ENCODE measurements at regions not wholly inside any gene's neighbourhood (a gene's known extent, or its start where the extent isn't known, plus 50 kb on each side); places are given as distances from the start of the nearest gene placed in this dataset.

DNA sequence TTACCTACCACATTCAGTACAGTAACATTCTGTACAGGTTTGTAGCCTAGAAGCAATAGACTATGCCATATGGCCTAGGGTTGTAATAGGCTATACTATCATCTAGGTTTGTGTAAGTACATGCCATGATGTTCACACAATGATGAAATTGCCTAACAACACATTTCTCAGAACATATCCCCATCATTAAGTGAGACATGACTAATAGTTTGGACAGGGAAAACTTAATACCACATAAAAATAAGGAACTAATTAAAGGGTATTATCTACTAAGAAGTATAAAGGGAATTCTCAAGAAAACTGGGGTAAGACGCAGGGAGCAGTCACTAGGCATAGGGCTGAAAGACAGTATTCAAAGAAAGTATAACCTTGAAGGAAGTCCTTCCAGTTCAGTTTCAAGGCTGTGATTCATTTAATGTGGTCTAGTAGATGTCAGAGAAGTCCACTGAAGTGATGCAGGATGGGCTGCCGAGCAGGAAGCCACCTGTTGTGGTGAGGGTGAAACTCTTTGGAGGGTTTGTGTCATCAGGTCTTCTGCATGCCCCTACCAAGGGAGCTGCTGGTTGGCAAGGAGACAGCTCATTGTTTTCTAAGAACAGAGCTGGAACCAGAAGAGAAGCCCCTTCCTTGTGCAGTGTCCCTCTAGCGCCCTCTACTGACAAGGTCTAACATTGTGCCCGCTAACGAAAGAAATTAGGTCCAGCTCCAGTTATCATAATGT lies 122.9 kb downstream of the OLFM4 start:
- Histone ChIP-seq H3K4me1 (ENCODE audit: insufficient read depth) (no peaks in the 10 kb centered on the region), H2AFZ (no peak overlapping the region), H3K9me2 (replicated peaks; ENCODE audit: insufficient read depth) (no peaks in the 10 kb centered on the region), H3K4me3 (no peak overlapping the region), H3K36me3 (replicated peaks; ENCODE audit: insufficient read depth, low read depth) (no peaks in the 10 kb centered on the region), H3K4me2 (no peak overlapping the region), H3K79me2 (no peaks in the 10 kb centered on the region), H3K9me3 (ENCODE audit: low read depth) (no peaks in the 10 kb centered on the region), H4K20me1 (ENCODE audit: insufficient read depth, poor library complexity, severe bottlenecking) (no peaks in the 10 kb centered on the region), H3K27ac (no peak overlapping the region), H3K27me3 (no peaks in the 10 kb centered on the region)
- TF ChIP-seq CTCF (IDR thresholded peaks at IDR 0.05; ENCODE audit: poor library complexity): peak; percentile 84
- no peak for TF ChIP-seq EZH2phosphoT487 (IDR thresholded peaks at IDR 0.05; ENCODE audit: low read depth, severe bottlenecking, unreplicated experiment)
- WGBS (ENCODE audit: low lambda C conversion rate, missing lambda C conversion rate): 23% methylated on average over 5 of the region's 5 CpGs
- peak; percentile 77 for DNase-seq (ENCODE audit: low spot score)

GRCh38 chr13:53152057-53152421 lies 123.4 kb downstream of the OLFM4 start:
- Histone ChIP-seq H2AFZ (no peak overlapping the region), H3K36me3 (replicated peaks; ENCODE audit: insufficient read depth, low read depth) (no peaks in the 10 kb centered on the region), H4K20me1 (ENCODE audit: insufficient read depth, poor library complexity, severe bottlenecking) (no peaks in the 10 kb centered on the region), H3K27ac (no peak overlapping the region), H3K4me2 (no peak overlapping the region), H3K79me2 (no peaks in the 10 kb centered on the region), H3K9me2 (replicated peaks; ENCODE audit: insufficient read depth) (no peaks in the 10 kb centered on the region), H3K27me3 (no peaks in the 10 kb centered on the region), H3K4me1 (ENCODE audit: insufficient read depth) (no peaks in the 10 kb centered on the region), H3K4me3 (no peak overlapping the region), H3K9me3 (ENCODE audit: low read depth) (no peaks in the 10 kb centered on the region)
- 22% methylated on average over 4 of the region's 4 CpGs for WGBS (ENCODE audit: low lambda C conversion rate, missing lambda C conversion rate)
- DNase-seq (ENCODE audit: low spot score): no peak
- TF ChIP-seq EZH2 (IDR thresholded peaks at IDR 0.05; ENCODE audit: borderline replicate concordance) (no peak), CTCF (IDR thresholded peaks at IDR 0.05; ENCODE audit: poor library complexity) (no peak), EZH2phosphoT487 (IDR thresholded peaks at IDR 0.05; ENCODE audit: low read depth, severe bottlenecking, unreplicated experiment) (no peak)

DNA sequence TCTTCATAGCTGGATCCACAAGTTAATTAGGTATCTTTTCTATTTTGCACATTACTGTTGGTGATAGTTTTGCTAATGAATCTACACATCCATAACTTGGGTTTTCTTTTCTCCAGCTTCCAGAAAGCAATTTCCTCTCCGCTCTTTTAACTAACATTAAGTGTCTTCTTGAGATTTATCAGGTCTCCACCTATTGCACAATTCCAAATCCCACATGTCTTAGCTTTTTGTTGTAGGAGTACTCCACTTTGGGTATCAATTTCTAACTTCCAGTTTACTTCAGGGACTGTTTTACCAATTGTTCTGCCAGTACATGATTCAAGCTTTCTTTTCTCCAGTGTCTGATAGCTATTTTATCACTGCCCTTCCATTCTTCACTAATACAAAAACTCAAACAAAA lies 129.6 kb downstream of the OLFM4 start:
- DNase-seq (ENCODE audit: low spot score): no peak
- Histone ChIP-seq H3K79me2 (no peaks in the 10 kb centered on the region), H3K27ac (no peak overlapping the region), H3K9me3 (ENCODE audit: low read depth) (no peaks in the 10 kb centered on the region), H2AFZ (no peak overlapping the region), H3K36me3 (replicated peaks; ENCODE audit: insufficient read depth, low read depth) (no peaks in the 10 kb centered on the region), H4K20me1 (ENCODE audit: insufficient read depth, poor library complexity, severe bottlenecking) (no peaks in the 10 kb centered on the region), H3K9me2 (replicated peaks; ENCODE audit: insufficient read depth) (no peaks in the 10 kb centered on the region), H3K27me3 (no peaks in the 10 kb centered on the region), H3K4me3 (no peak overlapping the region), H3K4me1 (ENCODE audit: insufficient read depth) (no peaks in the 10 kb centered on the region), H3K4me2 (no peak overlapping the region)
- TF ChIP-seq EZH2phosphoT487 (IDR thresholded peaks at IDR 0.05; ENCODE audit: low read depth, severe bottlenecking, unreplicated experiment) (no peak), EZH2 (IDR thresholded peaks at IDR 0.05; ENCODE audit: borderline replicate concordance) (no peak), CTCF (IDR thresholded peaks at IDR 0.05; ENCODE audit: poor library complexity) (no peak)
- 100% methylated on average over 1 of the region's 1 CpG for WGBS (ENCODE audit: low lambda C conversion rate, missing lambda C conversion rate)
